B cell (primary cell): ENCODE measurements at regions not wholly inside any gene's neighbourhood (a gene's known extent, or its start where the extent isn't known, plus 50 kb on each side); places are given as distances from the start of the nearest gene placed in this dataset.

Experiments
- ATAC-seq: fragments of 200-7000 bp; cut with Tn5 transposase; one replicate; pipeline ENCODE4 v1.10.0; 2021; ENCODE audit warnings: low read depth, mild to moderate bottlenecking, moderate number of reproducible peaks, moderate library complexity
- CTCF ChIA-PET: fragments of 350-600 bp; sonication (Branson Sonifier 250); formaldehyde crosslinking; loops from one replicate; lab custom pipeline; 2021; ENCODE audit warnings: antibody characterized with exemption, inconsistent platforms; lab: Charles Lee
- POLR2A ChIA-PET: fragments of 350-600 bp; sonication (Branson Sonifier 250); formaldehyde crosslinking; loops from one replicate; lab custom pipeline; 2021; ENCODE audit warnings: antibody characterized with exemption; lab: Charles Lee
- DNase-seq: peaks from one replicate; pipeline ENCODE4 v3.0.0; 2013
- H2AFZ ChIP-seq: 2 replicates; pipeline ENCODE4 v1.6.1; 2012; ENCODE audit warnings: mild to moderate bottlenecking, low read depth, low read length; ENCODE audit not compliant: insufficient read depth, poor library complexity, severe bottlenecking
- H3K27ac ChIP-seq, 2 donors: 1 replicate in 1 of 2; 2 replicates in 1 of 2; pipeline ENCODE4 v1.5.1; 2012 to 2013; ENCODE audit warnings: low read length in 2 of 2, mild to moderate bottlenecking in 2 of 2, moderate library complexity in 1 of 2
- H3K27me3 ChIP-seq, 4 experiments: fragments of 200-600 bp in 1 of 4; sonication (generic) in 1 of 4; replicated peaks in 1 of 4; 1 replicate in 2 of 4; 2 replicates in 2 of 4; pipeline versions ENCODE4 v1.6.1 to v1.7.0; 2013 to 2016; ENCODE audit warnings: low read length in 3 of 4, mild to moderate bottlenecking in 2 of 4, mixed read lengths in 1 of 4, moderate library complexity in 1 of 4; ENCODE audit not compliant: insufficient read depth in 4 of 4, control insufficient read depth in 3 of 4; ENCODE audit errors: control extremely low read depth in 1 of 4
- H3K36me3 ChIP-seq, 2 experiments: replicated peaks in 1 of 2; 1 replicate in 1 of 2; 2 replicates in 1 of 2; pipeline versions ENCODE4 v1.6.1 to v1.7.1; 2013; ENCODE audit warnings: low read length in 1 of 2; ENCODE audit not compliant: insufficient read depth in 2 of 2, control insufficient read depth in 1 of 2; ENCODE audit errors: control extremely low read depth in 1 of 2, extremely low read depth in 1 of 2
- H3K4me1 ChIP-seq, 2 donors: fragments of 200-600 bp in 1 of 2; sonication (generic) in 1 of 2; 1 replicate in 1 of 2; 2 replicates in 1 of 2; pipeline versions ENCODE4 v1.5.1 to v1.6.1; 2013 to 2017; ENCODE audit warnings: low read length in 2 of 2; ENCODE audit not compliant: control insufficient read depth in 2 of 2, insufficient read depth in 2 of 2
- H3K4me2 ChIP-seq: replicated peaks from 2 replicates; pipeline ENCODE3; 2012; ENCODE audit warnings: mild to moderate bottlenecking, low read depth, low read length; ENCODE audit not compliant: poor library complexity, severe bottlenecking
- H3K4me3 ChIP-seq, 5 experiments: fragments of 200-600 bp in 1 of 5; sonication (generic) in 1 of 5; 1 replicate in 3 of 5; 2 replicates in 2 of 5; pipeline versions ENCODE4 v1.5.1 to v1.7.0; 2011 to 2016; ENCODE audit warnings: low read length in 4 of 5, mild to moderate bottlenecking in 4 of 5, low read depth in 2 of 5, control low read depth in 1 of 5, moderate library complexity in 1 of 5; ENCODE audit not compliant: insufficient read depth in 1 of 5; ENCODE audit errors: control extremely low read depth in 1 of 5, extremely low read depth in 1 of 5
- H3K79me2 ChIP-seq: fragments of 200-600 bp; sonication (generic); one replicate; pipeline ENCODE4 v1.6.0; 2016; ENCODE audit warnings: low read length; ENCODE audit not compliant: control insufficient read depth, insufficient read depth
- H3K9ac ChIP-seq: fragments of 200-600 bp; sonication (generic); 2 replicates; pipeline ENCODE4 v1.6.1; 2017; ENCODE audit warnings: mild to moderate bottlenecking, low read length, moderate library complexity
- H3K9me3 ChIP-seq, 3 donors: one replicate each; pipeline versions ENCODE4 v1.6.1 to v1.7.1; 2013; ENCODE audit warnings: low read length in 2 of 3; ENCODE audit not compliant: control insufficient read depth in 2 of 3, insufficient read depth in 1 of 3; ENCODE audit errors: control extremely low read depth in 1 of 3
- H4K20me1 ChIP-seq: 2 replicates; pipeline ENCODE4 v1.6.0; 2012; ENCODE audit warnings: mild to moderate bottlenecking, low read length; ENCODE audit not compliant: insufficient read depth, control insufficient read depth, poor library complexity, severe bottlenecking
- H3K27ac Mint-ChIP-seq: one replicate; pipeline ENCODE4 v1.8.0; 2021; ENCODE audit warnings: mixed read lengths
- H3K27me3 Mint-ChIP-seq: one replicate; pipeline ENCODE4 v1.8.0; 2021; ENCODE audit warnings: mixed read lengths
- H3K4me1 Mint-ChIP-seq: one replicate; pipeline ENCODE4 v1.8.0; 2021; ENCODE audit warnings: mixed read lengths
- H3K4me3 Mint-ChIP-seq: one replicate; pipeline ENCODE4 v1.8.0; 2021; ENCODE audit warnings: mixed read lengths
- H3K9me3 Mint-ChIP-seq: one replicate; pipeline ENCODE4 v1.8.0; 2022; ENCODE audit warnings: mixed read lengths; ENCODE audit not compliant: insufficient read depth
- CTCF ChIP-seq: fragments of 200-600 bp; IDR thresholded peaks from one replicate; pipeline ENCODE4 v1.8.0; 2022; ENCODE audit warnings: antibody characterized with exemption, mild to moderate bottlenecking
- EZH2 ChIP-seq: IDR thresholded peaks from 2 replicates; pipeline ENCODE4 v1.6.1; 2012; ENCODE audit warnings: borderline replicate concordance, low read depth, mild to moderate bottlenecking, moderate library complexity, low read length; ENCODE audit not compliant: insufficient read depth, poor library complexity, severe bottlenecking
- WGBS: methylation state at CpG from one replicate; pipeline ENCODE4 v1.1.5; 2013; ENCODE audit warnings: missing lambda C conversion rate; ENCODE audit not compliant: insufficient coverage; 5-methylcytosine and 5-hydroxymethylcytosine counted together
- intact Hi-C: fragments of 100-400 bp; cut with micrococcal nuclease; formaldehyde crosslinking; loops from one replicate; pipeline ENCODE4 v1.10.0; 2022

GRCh38 chr6:14271789-14272736, 154.5 kb downstream of the CD83 start:
- no peaks in the 10 kb centered on the region for H3K27me3 ChIP-seq
- peaks cover 0 to 6% (median 3%) of the 10 kb centered on the region in 3 donors for H3K9me3 ChIP-seq
- DNase-seq: no peak
- WGBS: 100% methylated on average over 1 of the region's 4 CpGs
- H3K4me1 Mint-ChIP-seq: peaks cover 90% of the 10 kb centered on the region
- no peak overlapping the region for H3K9ac ChIP-seq
- no peak overlapping the region for H3K4me3 ChIP-seq
- H3K27ac ChIP-seq: no peak overlapping the region
- intact Hi-C loops: no loop called here
- H3K27me3 Mint-ChIP-seq: no peaks in the 10 kb centered on the region
- H3K4me2 ChIP-seq: peak overlapping the region; percentile 45
- H2AFZ ChIP-seq: no peak overlapping the region
- no peaks in the 10 kb centered on the region for H4K20me1 ChIP-seq
- peaks cover 18% of the 10 kb centered on the region for H3K79me2 ChIP-seq
- H3K4me1 ChIP-seq: peaks cover 71 to 87% of the 10 kb centered on the region in 2 donors
- CTCF ChIA-PET: no interaction called here
- TF ChIP-seq EZH2: no peak
- no peak for TF ChIP-seq CTCF
- H3K36me3 ChIP-seq: no peaks in the 10 kb centered on the region
- no peak overlapping the region for H3K4me3 Mint-ChIP-seq
- no peak overlapping the region for H3K27ac Mint-ChIP-seq
- ATAC-seq: no peak
- no peaks in the 10 kb centered on the region for H3K9me3 Mint-ChIP-seq
- POLR2A ChIA-PET: no interaction called here

GRCh38 chr6:14272737-14273085, 155.1 kb downstream of the CD83 start:
- peak overlapping the region; percentile 39 for H3K27ac Mint-ChIP-seq
- no peak overlapping the region for H3K27ac ChIP-seq

More at GRCh38 chr6:14272737-14273085, 155.1 kb downstream of the CD83 start:
- H4K20me1 ChIP-seq: no peaks in the 10 kb centered on the region
- Mint-ChIP-seq H3K4me3 (no peak overlapping the region), H3K27me3 (no peaks in the 10 kb centered on the region), H3K9me3 (no peaks in the 10 kb centered on the region), H3K4me1 (peaks cover 94% of the 10 kb centered on the region)
- H2AFZ ChIP-seq: no peak overlapping the region
- H3K9me3 ChIP-seq: peaks cover 0 to 8% (median 3%) of the 10 kb centered on the region in 3 donors
- peaks cover 77 to 93% of the 10 kb centered on the region in 2 donors for H3K4me1 ChIP-seq
- H3K79me2 ChIP-seq: peaks cover 18% of the 10 kb centered on the region
- ATAC-seq: no peak
- no peak overlapping the region for H3K4me3 ChIP-seq
- no peak overlapping the region for H3K9ac ChIP-seq
- H3K27me3 ChIP-seq: no peaks in the 10 kb centered on the region
- intact Hi-C loops: no loop called here
- 100% methylated on average over 1 of the region's 1 CpG for WGBS
- ChIA-PET POLR2A (no interaction called here), CTCF (no interaction called here)
- DNase-seq: no peak
- no peaks in the 10 kb centered on the region for H3K36me3 ChIP-seq
- TF ChIP-seq CTCF (no peak), EZH2 (no peak)
- no peak overlapping the region for H3K4me2 ChIP-seq
